DOHH2 (cell line): ENCODE measurements at regions not wholly inside any gene's neighbourhood (a gene's known extent, or its start where the extent isn't known, plus 50 kb on each side); places are given as distances from the start of the nearest gene placed in this dataset.

ENCODE experiments used
- EZH2phosphoT487 ChIP-seq: fragments of 200-600 bp; sonication (generic); IDR thresholded peaks from 2 replicates; pipeline ENCODE4 v1.6.1; 2017; ENCODE audit warnings: borderline replicate concordance, mild to moderate bottlenecking, antibody characterized with exemption, low read length, moderate library complexity, mixed read lengths
- TF ChIP-seq, protein P1 (sequence below): fragments of 200-600 bp; sonication (generic); IDR thresholded peaks from one replicate; pipeline ENCODE4 v1.5.1; 2014; ENCODE audit warnings: antibody characterized with exemption, mild to moderate bottlenecking, low read depth, low read length; ENCODE audit not compliant: poor library complexity, severe bottlenecking

DNA sequence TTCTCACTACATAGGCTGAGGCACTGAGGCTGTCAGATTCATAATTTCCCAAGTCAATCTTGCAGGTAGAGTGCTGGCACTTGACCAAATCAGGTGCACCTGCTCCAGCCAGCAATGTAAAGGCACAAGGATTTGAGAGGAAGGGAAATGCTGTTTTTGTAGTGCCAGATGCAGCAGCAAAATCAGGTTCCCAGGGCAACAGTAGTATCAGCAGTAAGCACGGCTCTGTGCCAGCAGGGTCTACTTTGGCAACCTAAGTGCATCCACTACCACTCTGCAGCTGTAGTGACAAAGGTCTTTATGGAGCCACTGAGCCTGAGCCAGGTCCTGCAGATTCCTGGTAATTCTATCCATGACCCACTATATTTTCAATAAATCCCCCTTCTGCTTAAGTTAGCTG is 329.5 kb downstream of the TPBG start:
- TF ChIP-seq, protein P1, sequence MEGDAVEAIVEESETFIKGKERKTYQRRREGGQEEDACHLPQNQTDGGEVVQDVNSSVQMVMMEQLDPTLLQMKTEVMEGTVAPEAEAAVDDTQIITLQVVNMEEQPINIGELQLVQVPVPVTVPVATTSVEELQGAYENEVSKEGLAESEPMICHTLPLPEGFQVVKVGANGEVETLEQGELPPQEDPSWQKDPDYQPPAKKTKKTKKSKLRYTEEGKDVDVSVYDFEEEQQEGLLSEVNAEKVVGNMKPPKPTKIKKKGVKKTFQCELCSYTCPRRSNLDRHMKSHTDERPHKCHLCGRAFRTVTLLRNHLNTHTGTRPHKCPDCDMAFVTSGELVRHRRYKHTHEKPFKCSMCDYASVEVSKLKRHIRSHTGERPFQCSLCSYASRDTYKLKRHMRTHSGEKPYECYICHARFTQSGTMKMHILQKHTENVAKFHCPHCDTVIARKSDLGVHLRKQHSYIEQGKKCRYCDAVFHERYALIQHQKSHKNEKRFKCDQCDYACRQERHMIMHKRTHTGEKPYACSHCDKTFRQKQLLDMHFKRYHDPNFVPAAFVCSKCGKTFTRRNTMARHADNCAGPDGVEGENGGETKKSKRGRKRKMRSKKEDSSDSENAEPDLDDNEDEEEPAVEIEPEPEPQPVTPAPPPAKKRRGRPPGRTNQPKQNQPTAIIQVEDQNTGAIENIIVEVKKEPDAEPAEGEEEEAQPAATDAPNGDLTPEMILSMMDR, result no peak
- no peak for TF ChIP-seq EZH2phosphoT487
